ENCODE measurements at regions not wholly inside any gene's neighbourhood (a gene's known extent, or its start where the extent isn't known, plus 50 kb on each side); places are given as distances from the start of the nearest gene placed in this dataset.

DNA sequence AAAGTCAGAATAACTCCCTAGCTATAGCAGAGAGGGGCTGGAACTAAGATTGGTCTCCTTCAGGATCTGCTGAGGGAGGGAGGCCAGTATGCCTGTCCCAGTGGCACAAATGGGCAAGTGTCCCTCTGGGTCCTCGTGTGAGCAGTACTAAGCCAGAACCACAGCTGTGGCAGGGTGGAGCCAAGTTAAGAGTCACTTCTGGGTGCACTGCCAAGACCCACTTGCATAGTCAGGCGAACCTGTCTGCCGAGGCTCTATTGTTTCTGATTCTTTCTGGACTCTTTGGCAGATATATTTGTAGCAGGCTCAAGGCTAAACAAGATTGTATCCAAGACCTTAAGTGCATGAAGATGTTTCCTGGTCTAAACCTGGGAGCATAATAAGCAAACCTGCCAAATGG is 1123.7 kb upstream of the POU3F4 start (continued):
- TF ChIP-seq, protein P1, sequence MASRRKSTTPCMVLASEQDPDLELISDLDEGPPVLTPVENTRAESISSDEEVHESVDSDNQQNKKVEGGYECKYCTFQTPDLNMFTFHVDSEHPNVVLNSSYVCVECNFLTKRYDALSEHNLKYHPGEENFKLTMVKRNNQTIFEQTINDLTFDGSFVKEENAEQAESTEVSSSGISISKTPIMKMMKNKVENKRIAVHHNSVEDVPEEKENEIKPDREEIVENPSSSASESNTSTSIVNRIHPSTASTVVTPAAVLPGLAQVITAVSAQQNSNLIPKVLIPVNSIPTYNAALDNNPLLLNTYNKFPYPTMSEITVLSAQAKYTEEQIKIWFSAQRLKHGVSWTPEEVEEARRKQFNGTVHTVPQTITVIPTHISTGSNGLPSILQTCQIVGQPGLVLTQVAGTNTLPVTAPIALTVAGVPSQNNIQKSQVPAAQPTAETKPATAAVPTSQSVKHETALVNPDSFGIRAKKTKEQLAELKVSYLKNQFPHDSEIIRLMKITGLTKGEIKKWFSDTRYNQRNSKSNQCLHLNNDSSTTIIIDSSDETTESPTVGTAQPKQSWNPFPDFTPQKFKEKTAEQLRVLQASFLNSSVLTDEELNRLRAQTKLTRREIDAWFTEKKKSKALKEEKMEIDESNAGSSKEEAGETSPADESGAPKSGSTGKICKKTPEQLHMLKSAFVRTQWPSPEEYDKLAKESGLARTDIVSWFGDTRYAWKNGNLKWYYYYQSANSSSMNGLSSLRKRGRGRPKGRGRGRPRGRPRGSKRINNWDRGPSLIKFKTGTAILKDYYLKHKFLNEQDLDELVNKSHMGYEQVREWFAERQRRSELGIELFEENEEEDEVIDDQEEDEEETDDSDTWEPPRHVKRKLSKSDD (conservative IDR thresholded peaks at IDR 0.05; ENCODE audit: low read length): no peak

GRCh38 chrX:82412858-82413257 is 1095.2 kb upstream of the POU3F4 start:
- Histone ChIP-seq H3K36me3 (ENCODE audit: control insufficient read depth, insufficient read depth, low read length) (no peaks in the 10 kb centered on the region), H3K9me3 (replicated peaks; ENCODE audit: control insufficient read depth, insufficient read depth, low read depth, low read length) (no peaks in the 10 kb centered on the region), H3K27ac (ENCODE audit: extremely low read depth, low read depth, low read length) (no peak overlapping the region), H3K9me1 (ENCODE audit: control insufficient read depth, insufficient read depth, low read length) (no peaks in the 10 kb centered on the region), H3K79me2 (ENCODE audit: control insufficient read depth, insufficient read depth, low read length) (no peaks in the 10 kb centered on the region), H3K9ac (ENCODE audit: insufficient read depth in 1 of 2, low read depth in 2 of 2, low read length in 2 of 2) (no peak overlapping the region), H3K4me1 (replicated peaks in 1 of 2; ENCODE audit: control insufficient read depth in 2 of 2, insufficient read depth in 2 of 2, low read length in 2 of 2) (no peaks in the 10 kb centered on the region), H3K4me3 (no peak overlapping the region), H3K27me3 (ENCODE audit: control insufficient read depth in 2 of 2, insufficient read depth in 2 of 2, low read length in 2 of 2) (no peaks in the 10 kb centered on the region), H2AFZ (ENCODE audit: low read depth, low read length) (no peak overlapping the region), H3K4me2 (ENCODE audit: insufficient read depth, low read length) (no peak overlapping the region), H4K20me1 (replicated peaks; ENCODE audit: control insufficient read depth, insufficient read depth, low read length) (no peaks in the 10 kb centered on the region)
- WGBS (ENCODE audit: insufficient coverage, low coverage, missing lambda C conversion rate): 0% methylated on average over 2 of the region's 2 CpGs
- POLR2A ChIA-PET: no interaction called here
- DNase-seq (ENCODE audit: extremely low read depth in 1 of 4, low spot score in 3 of 4): no peak
- BruUV-seq (replicated peaks): no TSS peak
- intact Hi-C loops (cut with micrococcal nuclease) (no loop called here), in situ Hi-C loops (cut with MboI) (no loop called here)
- FAIRE-seq: no peak
- CTCF ChIA-PET (ENCODE audit: low intra/inter-chr PET ratio): no interaction called here
- ATAC-seq: no peak
- TF ChIP-seq ZNF696 (CRISPR knock-in tag; conservative IDR thresholded peaks at IDR 0.05): no peak
- no peak for TF ChIP-seq TCF7 (IDR thresholded peaks at IDR 0.05; ENCODE audit: borderline replicate concordance)
- TF ChIP-seq SP1 (CRISPR knock-in tag; IDR thresholded peaks at IDR 0.05): no peak
- TF ChIP-seq YY1 (IDR thresholded peaks at IDR 0.05; ENCODE audit: borderline replicate concordance in 1 of 3, control insufficient read depth in 1 of 3, extremely low read depth in 1 of 3, insufficient read depth in 3 of 3, insufficient read length in 1 of 3, insufficient replicate concordance in 2 of 3, low read depth in 1 of 3, low read length in 2 of 3): no peak
- TF ChIP-seq, protein P2, sequence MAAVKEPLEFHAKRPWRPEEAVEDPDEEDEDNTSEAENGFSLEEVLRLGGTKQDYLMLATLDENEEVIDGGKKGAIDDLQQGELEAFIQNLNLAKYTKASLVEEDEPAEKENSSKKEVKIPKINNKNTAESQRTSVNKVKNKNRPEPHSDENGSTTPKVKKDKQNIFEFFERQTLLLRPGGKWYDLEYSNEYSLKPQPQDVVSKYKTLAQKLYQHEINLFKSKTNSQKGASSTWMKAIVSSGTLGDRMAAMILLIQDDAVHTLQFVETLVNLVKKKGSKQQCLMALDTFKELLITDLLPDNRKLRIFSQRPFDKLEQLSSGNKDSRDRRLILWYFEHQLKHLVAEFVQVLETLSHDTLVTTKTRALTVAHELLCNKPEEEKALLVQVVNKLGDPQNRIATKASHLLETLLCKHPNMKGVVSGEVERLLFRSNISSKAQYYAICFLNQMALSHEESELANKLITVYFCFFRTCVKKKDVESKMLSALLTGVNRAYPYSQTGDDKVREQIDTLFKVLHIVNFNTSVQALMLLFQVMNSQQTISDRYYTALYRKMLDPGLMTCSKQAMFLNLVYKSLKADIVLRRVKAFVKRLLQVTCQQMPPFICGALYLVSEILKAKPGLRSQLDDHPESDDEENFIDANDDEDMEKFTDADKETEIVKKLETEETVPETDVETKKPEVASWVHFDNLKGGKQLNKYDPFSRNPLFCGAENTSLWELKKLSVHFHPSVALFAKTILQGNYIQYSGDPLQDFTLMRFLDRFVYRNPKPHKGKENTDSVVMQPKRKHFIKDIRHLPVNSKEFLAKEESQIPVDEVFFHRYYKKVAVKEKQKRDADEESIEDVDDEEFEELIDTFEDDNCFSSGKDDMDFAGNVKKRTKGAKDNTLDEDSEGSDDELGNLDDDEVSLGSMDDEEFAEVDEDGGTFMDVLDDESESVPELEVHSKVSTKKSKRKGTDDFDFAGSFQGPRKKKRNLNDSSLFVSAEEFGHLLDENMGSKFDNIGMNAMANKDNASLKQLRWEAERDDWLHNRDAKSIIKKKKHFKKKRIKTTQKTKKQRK (IDR thresholded peaks at IDR 0.05; ENCODE audit: borderline replicate concordance, low read depth, low read length): no peak
- no peak for TF ChIP-seq HINFP (tag; conservative IDR thresholded peaks at IDR 0.05; ENCODE audit: low read depth)
- TF ChIP-seq, protein P3, sequence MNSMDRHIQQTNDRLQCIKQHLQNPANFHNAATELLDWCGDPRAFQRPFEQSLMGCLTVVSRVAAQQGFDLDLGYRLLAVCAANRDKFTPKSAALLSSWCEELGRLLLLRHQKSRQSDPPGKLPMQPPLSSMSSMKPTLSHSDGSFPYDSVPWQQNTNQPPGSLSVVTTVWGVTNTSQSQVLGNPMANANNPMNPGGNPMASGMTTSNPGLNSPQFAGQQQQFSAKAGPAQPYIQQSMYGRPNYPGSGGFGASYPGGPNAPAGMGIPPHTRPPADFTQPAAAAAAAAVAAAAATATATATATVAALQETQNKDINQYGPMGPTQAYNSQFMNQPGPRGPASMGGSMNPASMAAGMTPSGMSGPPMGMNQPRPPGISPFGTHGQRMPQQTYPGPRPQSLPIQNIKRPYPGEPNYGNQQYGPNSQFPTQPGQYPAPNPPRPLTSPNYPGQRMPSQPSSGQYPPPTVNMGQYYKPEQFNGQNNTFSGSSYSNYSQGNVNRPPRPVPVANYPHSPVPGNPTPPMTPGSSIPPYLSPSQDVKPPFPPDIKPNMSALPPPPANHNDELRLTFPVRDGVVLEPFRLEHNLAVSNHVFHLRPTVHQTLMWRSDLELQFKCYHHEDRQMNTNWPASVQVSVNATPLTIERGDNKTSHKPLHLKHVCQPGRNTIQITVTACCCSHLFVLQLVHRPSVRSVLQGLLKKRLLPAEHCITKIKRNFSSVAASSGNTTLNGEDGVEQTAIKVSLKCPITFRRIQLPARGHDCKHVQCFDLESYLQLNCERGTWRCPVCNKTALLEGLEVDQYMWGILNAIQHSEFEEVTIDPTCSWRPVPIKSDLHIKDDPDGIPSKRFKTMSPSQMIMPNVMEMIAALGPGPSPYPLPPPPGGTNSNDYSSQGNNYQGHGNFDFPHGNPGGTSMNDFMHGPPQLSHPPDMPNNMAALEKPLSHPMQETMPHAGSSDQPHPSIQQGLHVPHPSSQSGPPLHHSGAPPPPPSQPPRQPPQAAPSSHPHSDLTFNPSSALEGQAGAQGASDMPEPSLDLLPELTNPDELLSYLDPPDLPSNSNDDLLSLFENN (IDR thresholded peaks at IDR 0.05; ENCODE audit: low read depth in 2 of 2, low read length in 2 of 2): no peak
